HL-60 (cell line): ENCODE measurements at regions not wholly inside any gene's neighbourhood (a gene's known extent, or its start where the extent isn't known, plus 50 kb on each side); places are given as distances from the start of the nearest gene placed in this dataset.

Experiments used
- DNase-seq, 2 experiments: peaks; one replicate each; pipeline ENCODE4 v3.0.0-alpha.2; 2010 to 2020; ENCODE audit warnings: low read depth in 1 of 2, low spot score in 1 of 2
- H3K27ac ChIP-seq: fragments of 250-450 bp; sonication (Bioruptor Pico); replicated peaks from 2 replicates; pipeline ENCODE4 v1.5.1; 2020; ENCODE audit warnings: mild to moderate bottlenecking, moderate library complexity
- H3K27me3 ChIP-seq: fragments of 250-450 bp; sonication (Bioruptor Pico); 2 replicates; pipeline ENCODE4 v1.5.1; 2021; ENCODE audit warnings: mild to moderate bottlenecking, moderate library complexity; ENCODE audit not compliant: insufficient read depth, poor library complexity, severe bottlenecking
- H3K4me3 ChIP-seq: replicated peaks from 2 replicates; pipeline ENCODE4 v1.5.1; 2011; ENCODE audit warnings: mild to moderate bottlenecking, control low read depth, low read length; ENCODE audit not compliant: insufficient read depth
- GABPA ChIP-seq: IDR thresholded peaks from 2 replicates; pipeline ENCODE4 v1.6.1; 2012; ENCODE audit warnings: low read depth
- POLR2AphosphoS5 ChIP-seq: IDR thresholded peaks from 2 replicates; pipeline ENCODE4 v1.6.1; 2012; ENCODE audit warnings: low read depth
- SPI1 ChIP-seq: IDR thresholded peaks from 2 replicates; pipeline ENCODE4 v1.6.1; 2012; ENCODE audit warnings: low read depth, mild to moderate bottlenecking, borderline replicate concordance
- TF ChIP-seq, protein P1 (sequence below): IDR thresholded peaks from 2 replicates; pipeline ENCODE4 v1.6.1; 2012; ENCODE audit warnings: low read depth; ENCODE audit not compliant: insufficient replicate concordance
- TF ChIP-seq, protein P2 (sequence below): IDR thresholded peaks from one replicate; pipeline ENCODE4 v1.5.1; 2011; ENCODE audit warnings: low read length, control low read depth, inconsistent platforms; ENCODE audit not compliant: insufficient read depth

DNA sequence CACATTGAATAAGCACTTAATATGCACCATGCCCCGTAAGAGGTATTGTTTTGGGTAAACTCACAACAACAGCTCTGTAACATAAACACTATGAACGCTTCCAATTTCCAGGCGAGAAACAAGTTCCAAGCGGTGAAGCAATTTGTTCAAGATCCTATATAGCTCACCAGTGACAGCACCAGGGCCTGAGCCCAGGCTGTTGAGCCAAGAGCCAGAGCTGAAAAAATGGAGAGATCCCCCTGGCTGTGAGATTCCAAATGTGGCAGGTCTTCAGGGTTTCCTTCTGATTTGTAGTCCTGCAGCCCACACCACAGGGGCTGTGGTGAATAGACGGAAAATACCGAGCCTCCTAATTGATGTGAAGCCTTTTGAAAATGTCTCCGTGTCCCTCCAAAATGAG lies 268.0 kb upstream of the KIRREL3 start:
- TF ChIP-seq, protein P1, sequence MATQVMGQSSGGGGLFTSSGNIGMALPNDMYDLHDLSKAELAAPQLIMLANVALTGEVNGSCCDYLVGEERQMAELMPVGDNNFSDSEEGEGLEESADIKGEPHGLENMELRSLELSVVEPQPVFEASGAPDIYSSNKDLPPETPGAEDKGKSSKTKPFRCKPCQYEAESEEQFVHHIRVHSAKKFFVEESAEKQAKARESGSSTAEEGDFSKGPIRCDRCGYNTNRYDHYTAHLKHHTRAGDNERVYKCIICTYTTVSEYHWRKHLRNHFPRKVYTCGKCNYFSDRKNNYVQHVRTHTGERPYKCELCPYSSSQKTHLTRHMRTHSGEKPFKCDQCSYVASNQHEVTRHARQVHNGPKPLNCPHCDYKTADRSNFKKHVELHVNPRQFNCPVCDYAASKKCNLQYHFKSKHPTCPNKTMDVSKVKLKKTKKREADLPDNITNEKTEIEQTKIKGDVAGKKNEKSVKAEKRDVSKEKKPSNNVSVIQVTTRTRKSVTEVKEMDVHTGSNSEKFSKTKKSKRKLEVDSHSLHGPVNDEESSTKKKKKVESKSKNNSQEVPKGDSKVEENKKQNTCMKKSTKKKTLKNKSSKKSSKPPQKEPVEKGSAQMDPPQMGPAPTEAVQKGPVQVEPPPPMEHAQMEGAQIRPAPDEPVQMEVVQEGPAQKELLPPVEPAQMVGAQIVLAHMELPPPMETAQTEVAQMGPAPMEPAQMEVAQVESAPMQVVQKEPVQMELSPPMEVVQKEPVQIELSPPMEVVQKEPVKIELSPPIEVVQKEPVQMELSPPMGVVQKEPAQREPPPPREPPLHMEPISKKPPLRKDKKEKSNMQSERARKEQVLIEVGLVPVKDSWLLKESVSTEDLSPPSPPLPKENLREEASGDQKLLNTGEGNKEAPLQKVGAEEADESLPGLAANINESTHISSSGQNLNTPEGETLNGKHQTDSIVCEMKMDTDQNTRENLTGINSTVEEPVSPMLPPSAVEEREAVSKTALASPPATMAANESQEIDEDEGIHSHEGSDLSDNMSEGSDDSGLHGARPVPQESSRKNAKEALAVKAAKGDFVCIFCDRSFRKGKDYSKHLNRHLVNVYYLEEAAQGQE = no peak
- no peak for TF ChIP-seq POLR2AphosphoS5
- TF ChIP-seq SPI1 = no peak
- Histone ChIP-seq H3K27me3 (no peaks in the 10 kb centered on the region), H3K4me3 (no peak overlapping the region)

DNA sequence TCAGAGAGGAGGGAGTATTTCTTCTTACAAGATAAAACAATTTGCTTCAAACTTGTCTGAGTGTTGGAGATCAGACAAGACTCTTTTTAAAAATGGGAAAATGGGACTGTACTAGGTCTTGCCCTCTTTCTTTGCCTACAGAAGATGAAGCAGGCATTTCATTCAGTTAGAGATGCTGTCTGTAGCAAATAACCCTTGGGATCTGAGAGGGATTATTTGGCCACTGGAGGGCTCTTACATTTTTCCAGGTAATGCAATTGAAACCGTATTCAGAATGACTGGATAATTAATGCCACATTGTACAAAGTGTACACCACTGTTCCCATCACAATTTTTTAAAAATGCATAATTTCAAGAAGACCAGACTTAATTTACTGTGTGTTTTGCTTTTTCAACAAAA lies 258.5 kb upstream of the KIRREL3 start:
- Histone ChIP-seq H3K27me3 (no peaks in the 10 kb centered on the region), H3K4me3 (no peak overlapping the region), H3K27ac (no peak overlapping the region)
- no peak for DNase-seq
- TF ChIP-seq SPI1 (no peak), POLR2AphosphoS5 (no peak)
- TF ChIP-seq, protein P2, sequence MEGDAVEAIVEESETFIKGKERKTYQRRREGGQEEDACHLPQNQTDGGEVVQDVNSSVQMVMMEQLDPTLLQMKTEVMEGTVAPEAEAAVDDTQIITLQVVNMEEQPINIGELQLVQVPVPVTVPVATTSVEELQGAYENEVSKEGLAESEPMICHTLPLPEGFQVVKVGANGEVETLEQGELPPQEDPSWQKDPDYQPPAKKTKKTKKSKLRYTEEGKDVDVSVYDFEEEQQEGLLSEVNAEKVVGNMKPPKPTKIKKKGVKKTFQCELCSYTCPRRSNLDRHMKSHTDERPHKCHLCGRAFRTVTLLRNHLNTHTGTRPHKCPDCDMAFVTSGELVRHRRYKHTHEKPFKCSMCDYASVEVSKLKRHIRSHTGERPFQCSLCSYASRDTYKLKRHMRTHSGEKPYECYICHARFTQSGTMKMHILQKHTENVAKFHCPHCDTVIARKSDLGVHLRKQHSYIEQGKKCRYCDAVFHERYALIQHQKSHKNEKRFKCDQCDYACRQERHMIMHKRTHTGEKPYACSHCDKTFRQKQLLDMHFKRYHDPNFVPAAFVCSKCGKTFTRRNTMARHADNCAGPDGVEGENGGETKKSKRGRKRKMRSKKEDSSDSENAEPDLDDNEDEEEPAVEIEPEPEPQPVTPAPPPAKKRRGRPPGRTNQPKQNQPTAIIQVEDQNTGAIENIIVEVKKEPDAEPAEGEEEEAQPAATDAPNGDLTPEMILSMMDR = no peak

More for the DNA sequence above, 268.0 kb upstream of the KIRREL3 start:
- H3K27ac ChIP-seq = no peak overlapping the region
- DNase-seq = no peak

DNA sequence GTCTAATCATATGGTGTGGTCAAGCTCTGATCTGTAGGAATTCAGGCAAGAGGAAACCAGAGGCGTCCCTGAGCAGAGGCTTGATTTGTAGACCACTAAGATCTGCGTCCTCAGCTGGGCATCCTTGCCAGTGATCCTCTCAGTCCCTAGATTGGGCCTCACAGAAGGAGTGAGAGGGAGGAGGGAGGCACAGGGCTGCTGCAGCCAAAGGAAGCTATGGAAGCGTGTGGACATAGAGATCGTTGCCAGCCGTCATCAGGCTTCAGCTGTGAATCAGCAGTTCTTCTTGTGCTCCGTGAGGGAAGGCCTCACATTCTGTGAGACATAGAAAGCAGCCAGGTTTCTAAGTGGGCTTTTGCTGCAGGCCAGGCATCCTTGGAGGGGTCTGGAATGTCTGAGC lies 254.6 kb upstream of the KIRREL3 start:
- DNase-seq = no peak
- H3K27ac ChIP-seq = no peak overlapping the region
- H3K4me3 ChIP-seq = no peak overlapping the region
- no peaks in the 10 kb centered on the region for H3K27me3 ChIP-seq
- TF ChIP-seq, protein P2 = no peak
- TF ChIP-seq, protein P1 = no peak
- TF ChIP-seq GABPA (no peak), SPI1 (no peak), POLR2AphosphoS5 (no peak)

DNA sequence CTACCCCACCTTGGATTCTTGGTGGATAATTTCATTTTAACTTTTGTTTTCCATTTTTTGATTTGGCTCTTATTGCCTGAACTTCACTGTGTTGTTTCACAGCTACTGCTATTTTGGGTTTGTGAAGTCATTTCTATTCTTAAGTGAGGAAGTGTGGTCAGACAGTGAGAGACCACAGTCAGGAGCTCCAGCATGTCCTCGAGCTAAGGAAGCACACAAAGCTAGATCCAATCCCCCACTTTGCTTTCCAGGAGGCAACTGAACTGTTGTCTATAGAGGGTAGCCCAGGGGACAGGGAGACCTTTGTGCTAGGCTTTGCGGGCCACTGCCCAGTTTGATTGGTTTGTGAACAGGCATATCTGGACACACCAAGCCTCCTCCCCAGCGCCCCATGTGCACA lies 251.8 kb upstream of the KIRREL3 start:
- DNase-seq = no peak
- no peak overlapping the region for H3K4me3 ChIP-seq
- H3K27me3 ChIP-seq = no peaks in the 10 kb centered on the region
- H3K27ac ChIP-seq = no peak overlapping the region
- no peak for TF ChIP-seq SPI1
- no peak for TF ChIP-seq GABPA
- TF ChIP-seq, protein P2 = no peak
- no peak for TF ChIP-seq POLR2AphosphoS5
- TF ChIP-seq, protein P1 = no peak
